HG03378 (cell line): ENCODE measurements at regions not wholly inside any gene's neighbourhood (a gene's known extent, or its start where the extent isn't known, plus 50 kb on each side); places are given as distances from the start of the nearest gene placed in this dataset.

Source experiments
- ATAC-seq: cut with Tn5 transposase; IDR thresholded peaks from one replicate; pipeline ENCODE4 v1.9.1; 2021; ENCODE audit warnings: mild to moderate bottlenecking, moderate library complexity; ENCODE audit not compliant: unreplicated experiment

DNA sequence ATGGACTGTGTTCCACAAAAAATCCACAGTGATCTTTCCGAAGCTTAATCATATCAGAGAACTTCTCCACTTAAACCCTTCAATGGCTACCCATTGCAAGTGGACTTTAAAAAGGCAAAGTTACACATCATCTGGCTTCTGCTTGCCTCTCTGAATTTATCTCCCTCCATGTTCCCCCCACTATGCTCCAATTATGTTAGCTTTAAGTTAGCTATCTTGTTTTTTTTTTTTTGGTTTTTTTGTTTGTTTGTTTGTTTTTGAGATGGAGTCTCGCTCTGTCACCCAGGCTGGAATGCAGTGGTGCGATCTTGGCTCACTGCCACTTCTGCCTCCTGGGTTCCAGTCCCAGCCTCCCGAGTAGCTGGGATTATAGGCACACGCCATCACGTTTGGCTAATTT lies 166.4 kb upstream of the ADGRL2 start:
- no peak for ATAC-seq

DNA sequence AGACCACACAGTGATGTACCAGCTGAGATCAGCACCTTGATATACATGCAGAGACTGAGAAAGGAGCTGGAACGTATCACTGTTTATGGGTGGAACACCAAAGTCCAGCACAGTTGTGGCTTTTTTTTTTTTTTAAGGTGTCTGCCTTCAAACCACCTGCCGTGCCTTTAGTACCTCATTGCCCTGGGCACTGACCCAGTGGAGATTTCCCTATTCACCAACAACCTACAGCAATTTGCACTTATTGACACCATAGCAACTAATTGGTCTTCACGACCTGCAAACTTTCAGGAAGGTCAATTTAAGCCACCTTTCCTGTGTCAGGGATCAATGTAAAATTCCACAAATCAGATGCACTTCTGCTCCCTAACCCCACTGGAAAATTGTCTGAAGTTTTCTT lies 181.6 kb upstream of the ADGRL2 start:
- ATAC-seq: no peak

DNA sequence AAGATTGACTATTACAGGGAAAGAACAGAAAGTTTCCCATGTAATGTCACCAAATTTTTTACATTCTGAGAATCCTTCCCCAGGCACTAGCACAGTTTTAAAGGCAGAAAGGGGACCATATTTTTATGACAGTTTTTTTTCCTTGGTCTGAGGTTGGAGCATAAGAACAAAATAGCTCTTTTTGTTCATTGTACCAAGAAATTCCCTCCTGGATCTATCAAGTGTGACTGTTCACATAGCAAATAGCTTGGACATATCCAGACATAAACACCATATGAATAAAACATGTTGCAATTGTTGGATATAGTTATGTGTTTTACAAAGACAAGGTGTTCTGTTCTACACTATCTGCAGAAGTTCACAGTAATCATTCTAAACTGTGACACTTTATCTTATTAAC lies 182.4 kb upstream of the ADGRL2 start:
- ATAC-seq: no peak

DNA sequence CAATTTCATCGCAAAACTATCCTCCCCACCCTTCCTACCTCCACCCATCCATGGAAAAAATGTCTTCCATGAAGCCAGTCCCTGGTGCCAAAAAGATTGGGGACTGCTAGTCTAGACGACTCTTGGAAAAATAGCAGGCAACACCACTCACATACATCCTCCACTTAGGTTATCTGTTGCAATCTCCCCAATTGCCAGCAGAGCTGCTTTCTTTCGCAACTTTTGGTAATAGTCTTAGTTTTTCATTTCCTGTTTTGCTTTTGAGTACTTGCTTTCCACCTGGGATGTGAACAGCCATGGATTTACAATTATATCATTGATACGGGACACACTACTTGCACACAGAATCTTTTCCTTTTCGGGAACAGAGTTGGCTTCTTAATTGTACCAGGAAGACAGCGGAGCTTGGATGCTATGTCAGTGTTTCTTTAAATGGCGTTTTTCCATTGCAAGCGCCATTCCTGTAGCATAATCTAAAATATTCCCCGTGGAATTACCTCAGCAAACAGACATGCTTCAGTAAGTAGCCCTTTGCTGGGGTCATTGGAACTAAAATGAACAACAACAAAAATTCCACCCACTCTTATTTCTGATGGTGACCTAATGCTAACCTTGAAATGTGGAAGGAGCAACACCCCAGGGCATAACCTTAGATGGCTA lies 183.3 kb upstream of the ADGRL2 start:
- ATAC-seq: no peak

DNA sequence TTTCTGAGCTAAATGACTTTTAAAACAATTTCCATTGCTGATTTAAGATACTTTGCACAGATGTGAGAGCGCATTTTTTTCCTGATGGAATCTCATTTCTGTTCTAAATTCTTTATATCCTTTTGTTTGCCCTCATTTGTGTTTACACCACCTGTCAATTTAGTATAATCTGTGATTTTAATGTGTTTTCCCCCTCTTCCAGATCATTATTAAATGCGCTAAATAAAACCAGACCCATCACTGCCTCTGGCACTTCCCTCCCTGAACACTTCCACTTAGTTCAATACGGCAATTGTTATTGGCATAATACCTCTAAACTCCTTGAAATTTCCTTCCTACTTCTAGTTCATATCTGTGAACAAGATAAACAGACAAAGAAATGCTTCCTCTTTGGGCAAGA lies 186.9 kb upstream of the ADGRL2 start:
- ATAC-seq: no peak

DNA sequence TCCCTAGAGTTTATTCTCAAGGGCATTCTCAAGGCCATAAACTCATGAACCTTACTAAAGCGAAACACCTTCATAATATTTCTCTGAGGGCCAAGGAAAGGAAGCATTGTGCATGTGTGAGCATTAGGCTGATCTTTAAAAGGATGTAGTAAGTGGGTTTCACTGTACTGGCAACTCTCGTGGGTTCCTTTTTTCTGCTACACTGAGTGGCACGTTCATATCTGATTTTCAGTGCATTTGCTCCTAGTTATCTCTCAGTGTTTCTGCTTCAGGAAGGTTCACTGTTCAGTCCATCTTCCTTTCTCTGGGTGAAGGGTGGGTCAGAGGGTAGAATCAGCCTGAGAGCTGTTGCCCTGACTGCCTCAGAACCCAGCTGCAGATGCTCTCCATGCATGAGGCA lies 192.8 kb upstream of the ADGRL2 start:
- ATAC-seq: no peak

DNA sequence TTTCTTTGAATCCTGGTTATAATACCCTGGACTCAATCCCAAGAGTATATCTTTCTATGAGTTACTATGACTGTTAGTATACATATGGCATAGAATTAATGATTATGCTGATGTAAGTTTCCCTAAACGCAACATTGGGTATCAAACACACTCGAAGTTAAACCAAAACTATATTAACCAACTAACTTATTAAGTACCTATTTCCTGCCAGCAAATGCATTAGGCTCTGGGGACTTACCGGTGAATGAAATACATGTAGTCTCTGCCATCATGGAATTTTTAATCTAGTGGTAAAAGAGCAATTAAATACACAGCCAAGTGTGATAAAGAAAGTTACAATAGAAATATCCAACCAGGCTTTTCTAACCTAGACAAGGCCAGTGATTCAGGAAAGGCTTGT lies 193.6 kb upstream of the ADGRL2 start:
- no peak for ATAC-seq

DNA sequence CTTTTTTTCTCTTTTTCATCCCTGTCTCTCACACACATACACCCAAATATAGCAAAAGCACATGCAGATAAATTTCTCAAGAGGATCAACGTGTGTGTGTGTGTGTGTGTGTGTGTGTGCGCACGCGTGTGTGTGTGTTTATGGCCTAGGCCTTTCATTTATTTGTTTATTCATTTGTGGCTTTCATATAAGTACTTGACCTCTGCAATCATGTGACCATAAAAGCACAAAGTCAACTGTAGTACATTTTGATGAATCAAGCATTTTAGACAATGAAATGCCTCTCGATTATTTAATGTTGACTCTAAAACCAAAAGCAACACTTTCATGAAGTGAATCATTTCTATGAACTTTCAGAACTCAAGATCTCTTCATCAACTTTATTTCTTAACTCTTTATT lies 194.1 kb upstream of the ADGRL2 start:
- ATAC-seq: no peak

DNA sequence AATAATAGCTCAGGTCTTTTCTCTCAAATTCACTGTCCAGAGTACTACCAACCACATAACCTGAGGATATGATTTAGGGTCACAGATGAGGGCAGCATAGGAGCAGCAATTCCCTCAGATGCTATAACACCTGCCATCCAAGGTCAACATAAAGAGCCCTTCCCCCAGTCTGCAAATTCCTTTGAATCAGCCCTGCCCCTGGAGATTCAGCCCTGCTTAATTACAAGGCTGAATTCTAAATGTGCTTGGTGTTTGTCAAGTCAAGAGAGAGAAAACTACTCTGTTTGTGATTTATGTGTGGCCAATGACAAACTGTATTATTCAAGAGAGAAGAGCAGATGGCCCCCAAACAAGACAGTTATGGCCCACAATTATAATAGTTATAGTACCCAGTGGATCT lies 195.7 kb upstream of the ADGRL2 start:
- no peak for ATAC-seq

DNA sequence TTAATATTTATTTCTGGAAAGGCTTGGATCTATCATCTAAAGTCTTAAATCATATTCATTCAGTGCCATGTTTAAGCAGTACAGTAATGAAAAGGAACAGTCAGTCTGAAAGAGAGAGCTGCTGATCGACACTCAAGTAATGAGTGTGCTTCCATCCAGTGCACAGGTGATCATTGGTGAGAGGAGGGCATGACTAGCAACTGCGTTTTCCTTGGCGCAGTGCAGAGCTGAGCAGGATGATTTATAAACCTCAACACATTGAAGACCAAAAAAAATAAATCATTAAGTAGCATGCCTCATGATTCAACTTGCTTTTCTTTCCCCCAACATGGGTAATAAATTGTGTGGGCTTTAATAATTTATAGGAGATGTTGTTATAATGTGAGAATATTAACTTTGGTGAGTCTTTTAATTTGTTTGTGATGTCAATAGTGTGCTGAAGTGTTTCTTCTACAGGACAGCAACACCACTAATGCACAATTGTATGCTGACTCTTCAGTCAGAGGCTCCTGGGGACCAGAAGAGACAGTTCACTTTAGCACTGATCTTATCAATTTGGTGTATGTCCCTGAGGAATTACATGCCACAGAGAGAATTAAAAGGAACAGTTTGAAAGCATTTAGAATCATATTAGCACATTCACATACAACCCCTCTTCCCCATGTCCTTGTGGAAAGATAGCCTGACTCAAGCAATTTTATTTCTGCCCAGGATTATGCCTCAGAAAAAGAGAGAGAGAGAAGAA lies 199.7 kb upstream of the ADGRL2 start:
- no peak for ATAC-seq

DNA sequence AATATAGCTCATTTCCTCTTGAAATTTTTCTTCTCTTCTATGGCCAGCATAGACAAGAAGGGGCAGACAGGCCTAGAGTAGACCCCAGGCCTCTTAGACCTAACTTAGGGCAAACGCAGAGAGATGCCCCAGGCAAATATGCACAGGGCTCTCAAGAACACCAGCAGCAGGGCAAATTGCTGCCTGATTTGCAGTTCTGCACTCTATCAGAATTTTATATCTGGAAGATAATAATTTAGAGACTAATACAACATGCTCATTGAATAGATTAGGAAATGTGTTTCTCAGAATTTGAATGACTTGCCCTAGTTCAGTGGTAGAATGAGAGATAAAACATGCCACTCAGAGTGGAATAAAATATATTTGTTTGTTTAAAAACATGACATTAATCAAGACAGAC lies 200.4 kb upstream of the ADGRL2 start:
- no peak for ATAC-seq

DNA sequence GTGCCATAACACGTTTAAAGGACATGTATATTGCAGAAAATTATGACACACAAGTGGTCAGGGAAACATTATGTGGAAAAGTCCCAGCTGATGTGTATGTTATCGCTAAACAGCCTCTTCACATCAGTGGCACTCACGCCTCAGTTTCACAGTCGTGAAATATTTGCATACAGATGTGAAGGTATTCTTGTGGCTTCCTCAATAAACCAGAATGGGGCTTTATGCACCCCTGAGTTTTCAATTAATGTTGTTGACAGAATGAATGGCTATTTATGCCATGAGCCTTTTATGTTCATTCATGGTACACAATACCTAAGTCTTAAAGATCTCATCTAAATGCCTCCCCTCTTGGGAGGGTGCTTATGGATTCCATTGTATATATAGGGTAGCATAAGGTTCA lies 202.1 kb upstream of the ADGRL2 start:
- ATAC-seq: no peak

DNA sequence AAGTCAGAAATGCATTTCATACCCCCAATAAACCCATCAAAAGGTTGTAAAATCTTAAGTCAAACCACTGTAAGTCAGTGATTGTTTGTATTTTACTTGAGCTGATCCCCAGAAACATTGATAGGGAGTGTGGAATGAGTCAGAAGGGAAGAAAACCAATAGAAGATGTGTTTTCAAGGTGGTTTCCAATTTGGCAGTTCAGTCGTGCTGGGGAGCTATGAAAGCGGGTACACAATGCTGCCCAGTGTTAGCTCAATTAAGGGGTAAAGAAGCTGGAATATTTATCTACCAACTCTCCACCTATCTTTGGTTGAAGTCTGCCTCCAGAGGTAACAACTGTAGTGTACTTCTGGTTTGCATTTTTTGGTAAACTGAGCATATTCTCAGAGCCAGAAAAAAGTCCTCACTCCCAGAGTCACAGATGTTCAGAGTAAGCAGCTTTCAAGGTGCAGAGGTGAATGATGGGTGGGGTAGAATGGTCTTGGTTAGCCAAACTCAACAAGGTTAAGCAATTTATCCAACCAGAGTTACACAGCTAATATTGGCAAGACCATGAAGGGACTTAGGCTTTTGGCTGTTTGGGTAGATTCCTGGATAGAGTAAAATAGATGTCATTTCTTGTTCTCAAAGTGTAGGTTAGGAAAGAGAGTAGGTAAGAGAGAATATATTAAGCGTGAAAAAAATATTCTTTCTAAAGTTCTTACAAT lies 202.9 kb upstream of the ADGRL2 start:
- peak; percentile 48 for ATAC-seq

DNA sequence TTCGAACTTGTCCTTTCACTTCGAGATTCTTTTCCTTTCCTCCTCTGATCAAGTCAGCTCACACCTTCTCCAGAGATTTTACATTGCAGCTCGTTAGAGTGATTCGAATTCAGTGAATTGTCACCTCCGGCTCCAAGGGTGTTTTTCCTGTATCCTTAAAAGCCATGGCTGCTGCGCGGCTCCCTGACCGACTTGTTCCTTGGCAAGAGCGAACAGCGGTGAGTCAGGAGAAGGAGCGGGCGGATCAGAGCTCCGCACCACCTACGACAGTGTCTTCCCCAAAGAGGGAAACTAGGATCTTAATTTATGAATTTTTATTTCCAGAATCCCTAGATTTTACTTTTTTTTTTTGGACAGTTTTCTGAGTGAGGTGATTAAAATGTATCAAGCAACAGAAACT lies 204.4 kb upstream of the ADGRL2 start:
- ATAC-seq: no peak

DNA sequence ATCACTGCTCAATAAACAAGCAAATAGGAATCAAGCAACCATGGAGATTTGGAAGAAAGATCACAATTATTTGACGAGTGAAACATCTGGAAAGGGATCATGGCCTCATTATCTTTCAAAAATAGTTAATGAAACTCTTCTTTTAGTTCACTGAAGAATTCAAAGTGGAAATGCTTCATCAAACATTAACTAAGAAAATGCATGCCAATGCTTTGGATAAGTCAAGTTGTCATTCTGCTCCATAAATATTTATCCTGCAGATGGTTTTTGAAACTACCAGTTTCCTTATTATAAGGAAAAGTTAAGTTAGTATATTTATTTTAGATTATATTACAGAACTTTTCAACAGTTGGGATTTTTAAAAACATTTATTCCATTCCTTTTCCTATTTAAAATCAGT lies 206.5 kb upstream of the ADGRL2 start:
- no peak for ATAC-seq

DNA sequence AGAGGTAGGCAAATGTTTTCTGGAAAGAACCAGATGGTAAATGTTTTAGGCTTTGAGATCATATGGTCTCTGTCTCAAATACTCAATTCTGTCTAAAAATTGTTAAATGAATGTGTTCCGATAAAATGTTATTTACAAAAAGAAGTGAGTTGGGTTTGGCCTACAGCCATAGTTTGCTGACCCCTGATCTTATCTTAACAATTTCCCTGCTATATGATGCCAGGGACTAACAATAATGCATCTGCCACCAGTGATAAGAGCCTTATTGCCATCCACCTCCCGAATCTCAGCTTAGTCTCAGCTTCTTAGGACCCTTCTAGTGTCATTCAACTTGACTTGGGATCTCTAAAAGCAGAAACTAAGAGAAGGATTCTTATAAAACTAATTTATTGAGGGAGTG lies 208.5 kb upstream of the ADGRL2 start:
- no peak for ATAC-seq

DNA sequence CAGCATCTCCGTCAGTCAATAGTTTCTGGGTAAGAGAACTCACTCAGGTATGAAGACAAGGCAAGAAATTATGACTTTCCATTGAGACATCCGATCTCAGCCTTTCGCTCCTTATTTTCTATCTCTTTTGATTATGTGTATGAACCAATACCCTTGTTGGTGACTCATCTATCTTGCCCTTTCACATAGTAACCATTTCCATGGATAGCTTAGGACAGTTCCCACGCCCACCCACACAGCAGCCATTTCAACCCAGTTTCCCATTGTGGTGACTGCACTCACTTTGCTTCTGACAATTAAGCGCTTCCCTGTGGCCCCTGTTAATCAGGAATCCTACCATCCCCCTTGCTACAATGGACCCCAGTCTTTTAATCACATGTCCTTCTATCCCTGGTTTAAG lies 210.6 kb upstream of the ADGRL2 start:
- no peak for ATAC-seq

DNA sequence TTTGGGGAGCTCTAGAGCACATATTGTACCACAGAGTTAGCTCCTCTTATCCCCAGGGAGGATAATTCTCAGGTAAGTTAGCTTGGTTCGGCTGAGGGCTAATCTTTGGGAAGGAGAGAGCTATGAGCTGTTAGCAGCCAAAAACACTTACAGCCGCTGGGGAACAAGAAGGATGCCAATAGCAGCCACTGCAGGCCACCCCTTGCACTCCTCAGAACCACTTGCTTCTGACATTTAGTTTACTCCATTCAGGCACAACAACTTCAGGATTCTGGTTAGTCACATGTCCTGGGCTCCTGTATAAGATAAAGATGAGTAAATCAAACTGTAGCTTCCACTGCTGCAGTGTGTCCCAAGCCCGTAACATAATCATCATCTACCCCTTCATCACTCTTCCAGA lies 212.6 kb upstream of the ADGRL2 start:
- no peak for ATAC-seq

DNA sequence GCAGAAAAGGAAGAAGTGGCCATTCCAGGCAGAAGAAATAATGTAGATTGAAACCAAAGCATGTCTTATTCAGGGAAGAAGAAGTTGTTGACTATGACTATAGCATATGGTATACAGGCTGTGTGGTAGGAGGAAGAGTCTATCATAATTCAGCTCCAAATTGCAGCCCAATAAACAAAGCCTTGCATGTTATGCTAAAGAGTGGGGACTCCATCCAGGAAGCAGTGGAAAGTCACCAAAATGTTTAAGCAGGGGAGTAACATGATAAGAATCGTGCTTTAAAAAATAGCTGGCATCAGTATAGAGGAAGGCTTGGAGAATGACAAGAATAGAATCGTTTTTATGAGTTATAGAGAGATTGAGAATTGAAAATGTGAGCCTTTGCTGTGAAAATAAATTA lies 213.3 kb upstream of the ADGRL2 start:
- ATAC-seq: no peak

DNA sequence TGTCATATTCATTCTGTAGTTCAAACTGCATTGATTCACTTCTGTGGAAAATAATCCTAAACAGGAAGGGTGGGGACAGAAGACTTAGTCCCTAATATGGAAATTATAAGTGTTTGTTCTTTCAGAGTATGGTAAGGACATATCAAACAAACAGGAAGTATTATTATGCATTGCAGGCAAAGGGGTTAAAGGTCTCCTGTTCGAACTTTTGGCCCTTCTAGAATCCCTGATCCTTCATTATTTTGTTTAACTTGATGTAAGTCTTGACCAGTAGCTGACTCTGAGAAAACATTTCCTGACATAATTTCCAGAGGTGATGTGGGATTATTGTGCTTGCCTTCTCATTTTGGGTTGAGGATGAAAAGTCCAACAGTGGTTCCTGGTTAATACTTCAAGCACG lies 215.4 kb upstream of the ADGRL2 start:
- no peak for ATAC-seq

DNA sequence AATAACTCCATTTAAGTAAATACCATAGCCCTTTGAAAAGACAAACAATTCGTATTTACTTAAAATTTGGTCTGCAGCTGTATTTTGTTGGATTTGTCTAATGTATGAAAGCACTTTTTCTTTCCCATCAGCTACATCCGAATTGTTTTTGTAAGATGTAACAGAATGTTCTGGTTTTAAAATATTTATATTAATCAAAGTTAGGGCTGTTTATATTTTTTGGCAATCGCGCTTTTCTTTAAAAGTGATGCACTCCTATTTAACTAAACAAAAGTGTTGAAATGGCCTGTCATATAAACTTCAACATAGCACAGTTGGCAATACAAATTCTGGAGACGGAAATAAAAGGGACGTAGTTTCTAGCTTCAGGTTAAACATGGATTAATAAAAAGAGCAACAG lies 216.3 kb upstream of the ADGRL2 start:
- ATAC-seq: no peak

DNA sequence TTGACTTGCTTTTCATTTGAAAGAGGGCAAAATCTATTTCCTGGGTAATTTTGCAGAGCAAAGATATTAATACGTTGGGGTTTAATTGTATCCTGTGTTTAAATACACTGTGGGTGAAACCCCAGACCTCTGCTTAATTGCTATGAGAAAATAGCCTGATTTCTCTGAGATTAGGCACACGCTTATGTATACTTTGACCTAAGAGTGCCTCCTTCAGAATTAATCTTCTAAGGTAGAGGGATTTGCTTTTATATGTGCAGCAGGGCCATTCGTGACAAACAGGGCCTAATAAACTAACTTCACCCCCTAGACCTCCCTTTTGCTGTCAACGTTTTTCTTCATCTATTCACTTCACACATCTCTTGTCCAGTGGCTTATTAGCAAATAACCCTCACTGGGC lies 216.9 kb upstream of the ADGRL2 start:
- ATAC-seq: no peak
